Fibroblast of peridontal ligament (primary cell): ENCODE measurements at regions not wholly inside any gene's neighbourhood (a gene's known extent, or its start where the extent isn't known, plus 50 kb on each side); places are given as distances from the start of the nearest gene placed in this dataset.
A peak's percentile ranks its signal among the peaks of the same experiment; 100 is the strongest.
"Not testable (repeated sequence)": the region's sequence is repeated elsewhere in the genome, so short reads cannot be mapped to it uniquely, and the experiment has no call there.

ENCODE experiments used
- DNase-seq: peaks from one replicate; pipeline ENCODE4 v3.0.0-alpha.2; 2010; ENCODE audit errors: extremely low read depth

- DNase-seq = no peak
Measured at GRCh38 chr9:16275795-16276624, 594.5 kb downstream of the BNC2 start.

GRCh38 chr9:16276866-16277265, 593.6 kb downstream of the BNC2 start:
- no peak for DNase-seq

- DNase-seq = no peak
Measured at GRCh38 chr9:16277471-16277960, 593.0 kb downstream of the BNC2 start.

GRCh38 chr9:16278326-16278999, 592.0 kb downstream of the BNC2 start:
- peak; percentile 70 for DNase-seq

- DNase-seq = no peak
Measured at GRCh38 chr9:16281707-16282106, 588.8 kb downstream of the BNC2 start.

GRCh38 chr9:16282216-16282615, 588.3 kb downstream of the BNC2 start:
- DNase-seq = peak; percentile 97

GRCh38 chr9:16282718-16283117, 587.8 kb downstream of the BNC2 start:
- no peak for DNase-seq

- DNase-seq = no peak
Measured at GRCh38 chr9:16286160-16286559, 584.3 kb downstream of the BNC2 start.

GRCh38 chr9:16289639-16290038, 580.8 kb downstream of the BNC2 start:
- DNase-seq = no peak

GRCh38 chr9:16290169-16290568, 580.3 kb downstream of the BNC2 start:
- DNase-seq = no peak

- no peak for DNase-seq
Measured at GRCh38 chr9:16291921-16292320, 578.5 kb downstream of the BNC2 start.

GRCh38 chr9:16293610-16294009, 576.9 kb downstream of the BNC2 start:
- DNase-seq = peak; percentile 29

GRCh38 chr9:16294133-16294770, 576.2 kb downstream of the BNC2 start:
- peak; percentile 72 for DNase-seq

- DNase-seq = not testable (repeated sequence)
Measured at GRCh38 chr9:16294940-16295339, 575.5 kb downstream of the BNC2 start.

GRCh38 chr9:16299368-16299767, 571.1 kb downstream of the BNC2 start:
- not testable (repeated sequence) for DNase-seq

- DNase-seq = peak; percentile 49
Measured at GRCh38 chr9:16303506-16303905, 567.0 kb downstream of the BNC2 start.

GRCh38 chr9:16304301-16304700, 566.2 kb downstream of the BNC2 start:
- DNase-seq = no peak

GRCh38 chr9:16306586-16306985, 563.9 kb downstream of the BNC2 start:
- no peak for DNase-seq

- no peak for DNase-seq
Measured at GRCh38 chr9:16307626-16308195, 562.8 kb downstream of the BNC2 start.

- no peak for DNase-seq
Measured at GRCh38 chr9:16308645-16309044, 561.8 kb downstream of the BNC2 start.

GRCh38 chr9:16309082-16309468, 561.4 kb downstream of the BNC2 start:
- no peak for DNase-seq
